GM04504 (cell line): ENCODE measurements at regions not wholly inside any gene's neighbourhood (a gene's known extent, or its start where the extent isn't known, plus 50 kb on each side); places are given as distances from the start of the nearest gene placed in this dataset.

Source experiments
- DNase-seq: peaks from one replicate; pipeline ENCODE4 v3.0.0-alpha.2; 2012; ENCODE audit warnings: low read depth

DNA sequence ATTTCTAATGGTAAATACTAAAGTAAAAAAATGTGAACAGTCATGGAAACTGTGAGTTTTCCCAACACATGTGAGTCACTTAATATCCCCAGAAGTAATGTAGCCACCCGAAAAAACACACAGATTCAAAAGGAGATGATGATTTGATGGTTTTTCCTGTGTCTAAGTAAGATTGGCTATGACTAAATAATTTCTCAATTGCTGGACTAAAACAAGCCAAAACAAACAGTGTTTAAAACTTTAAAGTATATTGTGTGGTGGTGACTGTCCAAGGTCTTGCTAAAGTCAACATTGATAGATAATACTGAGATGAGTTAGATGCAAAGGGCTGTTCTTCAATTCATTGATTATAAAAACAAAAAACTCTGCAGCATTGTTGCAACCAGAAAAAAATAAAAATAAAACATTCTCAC is 89.6 kb upstream of the SOX5 start:
- DNase-seq = no peak

DNA sequence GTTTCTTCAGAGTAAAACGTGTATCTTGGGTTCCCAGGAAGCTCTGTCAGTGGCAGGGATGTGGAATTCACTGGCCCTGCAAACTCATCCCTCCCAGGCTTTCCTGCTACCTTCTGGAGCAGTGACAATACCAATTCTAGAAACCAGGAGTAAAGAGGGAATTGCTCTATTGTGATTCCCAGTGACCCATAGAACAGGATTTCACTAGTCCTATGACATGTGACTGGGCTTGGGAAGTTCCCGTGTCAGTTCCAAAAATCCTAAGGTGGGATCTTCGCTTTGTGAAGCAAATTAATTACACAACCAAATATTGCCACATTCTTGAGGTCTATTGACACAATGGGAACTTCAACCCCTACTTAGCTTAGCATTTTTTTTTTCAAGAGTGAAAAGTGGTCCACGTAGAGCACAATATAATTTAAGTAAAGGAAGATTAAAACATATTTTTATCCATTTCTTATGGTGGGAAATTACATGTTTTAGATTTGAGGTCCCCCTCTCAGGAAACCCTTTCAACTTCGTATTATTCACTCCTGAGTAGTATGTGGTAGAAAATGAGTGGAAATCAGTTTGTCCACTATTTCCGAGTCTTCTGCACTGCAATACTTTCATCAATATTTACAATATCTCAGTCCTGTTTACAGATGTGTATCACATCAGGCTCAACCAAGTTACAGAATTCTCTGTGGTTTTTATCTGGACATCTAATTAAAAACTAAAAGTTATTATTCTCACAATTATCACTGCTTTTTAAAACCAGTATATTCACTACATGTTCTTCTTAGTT is 88.9 kb upstream of the SOX5 start:
- DNase-seq = no peak

DNA sequence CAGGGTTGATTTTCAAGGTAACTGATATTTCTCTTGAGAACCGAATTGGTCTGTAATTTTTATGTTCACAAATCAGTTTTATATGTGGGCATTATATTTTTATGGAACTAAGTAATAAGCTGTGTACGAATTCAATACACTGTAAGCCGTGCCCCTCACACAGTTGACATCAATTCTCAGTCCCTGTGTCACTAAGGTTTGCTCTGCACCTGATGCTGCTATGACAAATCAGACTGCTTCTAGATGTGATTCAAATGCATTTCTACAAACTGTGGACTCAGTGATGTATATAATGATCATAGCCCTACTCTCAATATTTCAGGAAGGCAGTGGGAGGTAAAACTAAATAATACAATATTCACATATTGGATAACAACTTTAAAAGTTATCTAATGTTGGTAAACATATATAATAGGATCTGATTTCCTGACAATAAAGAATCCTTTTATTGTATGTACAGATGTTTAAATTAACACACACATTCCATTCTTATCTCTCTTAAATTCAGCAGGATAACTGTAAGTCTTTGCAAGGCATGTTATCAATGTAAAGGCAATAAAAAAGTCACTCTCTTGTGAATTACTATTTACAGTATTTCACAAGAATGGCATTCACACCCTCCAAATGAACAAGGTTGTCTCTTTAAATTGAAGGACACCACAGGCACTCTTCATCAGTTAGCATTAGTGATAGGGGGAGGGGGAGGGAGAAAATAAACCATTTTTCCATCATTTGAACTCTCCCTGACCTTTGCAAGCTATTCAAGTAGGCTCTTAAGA is 87.2 kb upstream of the SOX5 start:
- DNase-seq = no peak

DNA sequence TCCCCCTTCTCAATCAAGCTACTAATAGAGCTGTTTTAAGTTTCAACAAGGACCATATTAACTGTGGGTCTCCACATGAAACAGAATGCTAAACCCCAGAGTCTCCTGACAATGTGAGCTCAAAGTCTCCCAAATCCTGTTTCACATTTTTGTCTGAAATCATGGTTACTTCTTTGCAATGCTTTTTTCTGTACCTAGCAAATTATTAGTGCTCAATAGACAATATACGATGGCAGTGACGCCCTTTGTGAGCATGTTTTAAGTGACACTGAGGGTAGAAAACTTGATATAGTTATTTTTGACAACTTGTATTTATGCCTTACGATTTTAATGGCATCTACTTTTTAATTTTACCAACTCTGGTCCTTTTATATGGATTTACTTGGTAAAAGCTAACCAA is 85.4 kb upstream of the SOX5 start:
- DNase-seq = no peak

DNA sequence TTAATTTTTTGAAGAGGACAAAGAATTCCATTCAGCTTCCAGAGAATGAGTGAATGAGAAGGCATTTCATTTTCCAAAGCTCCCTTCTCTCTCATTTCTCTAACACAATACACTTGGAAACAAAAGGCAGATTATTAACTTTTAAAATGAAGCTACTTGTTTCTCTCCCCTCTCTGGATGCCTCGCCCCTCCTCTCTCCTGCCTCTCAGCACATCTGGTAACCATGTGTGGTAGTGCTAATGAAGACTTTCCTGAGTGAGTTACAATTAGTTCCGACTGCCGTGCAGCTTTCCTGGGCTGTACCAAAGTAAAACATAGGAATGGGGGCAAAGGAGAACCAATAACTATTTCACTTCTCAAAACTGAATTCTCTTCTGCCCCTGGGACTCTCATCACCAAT is 84.7 kb upstream of the SOX5 start:
- no peak for DNase-seq

DNA sequence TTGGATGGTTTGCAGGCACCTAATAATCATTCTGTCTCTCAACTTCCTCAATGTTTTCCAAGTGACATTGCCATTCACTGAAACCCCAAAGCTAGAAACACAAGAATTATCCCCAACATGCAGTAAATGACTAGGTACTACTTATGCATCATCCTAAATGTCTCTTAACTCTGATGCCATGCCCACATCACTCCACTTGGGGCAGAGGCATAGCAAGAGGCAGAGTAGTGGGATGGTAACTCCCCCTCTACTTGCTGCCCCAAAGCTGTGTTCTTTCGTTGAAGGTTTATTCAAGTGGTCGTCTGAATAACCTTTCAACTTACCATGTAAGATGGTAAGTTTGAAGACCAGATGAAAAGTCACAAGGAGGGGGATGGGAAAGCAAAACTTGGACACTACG is 77.9 kb upstream of the SOX5 start:
- no peak for DNase-seq

DNA sequence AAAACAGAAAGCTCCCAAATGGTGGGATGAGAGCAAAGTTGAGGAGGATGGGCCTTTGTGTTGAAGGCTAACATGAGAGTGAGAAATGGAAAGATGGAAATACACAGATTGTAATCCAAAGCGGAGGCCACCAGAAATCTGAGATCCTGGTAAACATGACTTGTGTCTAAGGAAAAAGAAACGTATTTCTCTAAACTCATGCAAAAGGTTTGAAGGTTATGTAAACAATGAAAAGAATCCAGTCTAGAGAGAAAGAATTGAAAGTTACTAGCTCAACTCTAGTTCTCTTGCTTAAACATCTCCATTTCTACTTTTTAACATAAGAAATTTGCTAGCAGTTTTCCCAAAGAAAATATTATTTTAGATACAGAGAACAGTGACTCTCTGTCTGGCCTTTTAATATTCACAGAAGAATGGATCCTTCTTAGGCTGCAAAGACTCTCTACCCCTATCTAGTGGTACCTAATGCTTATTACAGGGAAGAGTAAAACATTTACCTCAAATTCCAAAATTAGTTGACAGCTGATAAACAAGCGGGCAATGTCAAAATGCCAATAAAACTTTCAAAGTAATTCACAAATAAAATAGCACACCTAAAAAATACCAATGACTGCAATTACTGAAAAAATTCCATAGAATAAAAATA is 75.8 kb upstream of the SOX5 start:
- DNase-seq = no peak

DNA sequence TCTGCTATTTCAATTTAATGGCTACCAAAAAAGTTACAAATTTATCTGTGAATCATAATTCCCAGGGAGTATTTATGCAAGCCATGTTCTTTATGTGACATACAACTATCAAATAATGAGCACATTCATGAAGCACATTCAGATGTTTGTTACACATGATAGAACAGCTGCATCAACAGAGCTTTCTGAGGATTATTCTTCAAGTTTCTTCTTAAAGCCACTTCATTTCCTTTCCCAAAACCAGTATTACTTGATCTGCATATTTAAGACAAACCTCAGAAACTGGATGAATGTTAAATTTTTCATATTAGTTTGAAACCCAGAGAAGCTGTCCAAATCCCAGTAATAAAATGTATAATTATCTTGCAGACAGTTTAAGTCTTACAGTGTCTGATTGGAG is 73.6 kb upstream of the SOX5 start:
- no peak for DNase-seq

DNA sequence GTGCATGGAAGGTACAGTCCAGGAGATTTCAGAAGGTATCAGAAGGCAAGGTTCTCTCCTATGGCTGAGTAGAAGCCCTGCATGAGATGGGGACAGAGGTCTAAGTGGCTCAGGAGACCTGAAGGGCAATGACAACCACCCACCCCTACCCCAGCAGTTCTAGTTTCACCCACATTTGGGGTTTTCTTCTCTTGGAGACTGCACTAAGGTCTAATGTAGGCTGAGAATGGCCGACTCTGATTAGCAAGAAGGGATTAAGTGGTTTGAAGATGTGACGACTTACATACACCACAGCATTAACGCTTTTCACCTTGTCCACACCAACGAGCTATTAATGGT is 71.7 kb upstream of the SOX5 start:
- no peak for DNase-seq

DNA sequence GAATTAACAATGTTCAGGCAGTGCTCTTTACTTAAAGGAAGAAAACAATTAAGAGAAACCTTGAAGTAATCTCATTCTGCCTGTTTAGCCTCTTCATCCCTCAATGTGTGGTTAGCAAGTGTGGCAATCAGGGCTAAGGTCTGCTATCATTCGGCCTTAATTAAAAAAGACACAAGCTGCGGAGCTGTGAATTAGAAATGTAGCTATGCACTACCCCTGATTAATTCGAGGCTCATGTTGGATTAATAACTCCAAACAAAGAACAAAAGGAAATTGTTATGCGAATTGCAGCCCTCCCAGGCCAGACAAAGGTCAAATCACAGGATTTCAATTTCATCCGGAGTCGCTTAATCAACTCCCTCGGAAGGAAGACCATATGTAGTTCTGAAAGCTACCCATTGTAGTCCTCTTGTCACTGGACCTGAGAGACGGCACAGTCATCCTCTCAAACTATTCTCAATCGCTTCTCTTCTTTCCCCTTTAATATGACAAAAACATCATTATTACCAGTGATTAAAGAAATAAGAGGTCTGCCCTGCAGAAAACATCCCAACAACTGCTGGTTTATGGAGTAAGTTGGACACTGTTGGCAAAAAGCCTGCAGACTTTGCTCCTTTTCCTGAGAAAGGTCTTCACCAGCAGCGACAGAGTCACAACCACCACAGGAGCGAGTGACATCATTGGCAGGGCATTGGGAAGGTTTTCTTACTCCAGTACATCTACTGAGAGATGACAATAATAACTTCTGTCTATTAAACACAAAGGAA is 71.1 kb upstream of the SOX5 start:
- no peak for DNase-seq

DNA sequence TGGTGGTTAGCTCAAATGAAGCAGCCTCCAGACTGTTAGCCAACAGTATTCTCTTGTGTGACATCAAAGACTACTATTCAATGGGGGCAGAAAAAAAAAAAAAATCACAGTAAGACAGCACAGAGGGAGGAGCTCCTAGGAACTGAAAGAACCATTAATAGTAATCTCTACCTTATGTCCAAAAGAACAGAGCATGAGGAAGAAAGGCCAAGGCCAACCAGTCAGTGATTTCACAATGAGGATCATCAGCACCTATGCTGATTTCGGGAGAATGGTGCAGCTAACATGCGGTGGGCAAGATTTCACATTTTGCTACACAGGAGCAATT is 66.3 kb upstream of the SOX5 start:
- no peak for DNase-seq

DNA sequence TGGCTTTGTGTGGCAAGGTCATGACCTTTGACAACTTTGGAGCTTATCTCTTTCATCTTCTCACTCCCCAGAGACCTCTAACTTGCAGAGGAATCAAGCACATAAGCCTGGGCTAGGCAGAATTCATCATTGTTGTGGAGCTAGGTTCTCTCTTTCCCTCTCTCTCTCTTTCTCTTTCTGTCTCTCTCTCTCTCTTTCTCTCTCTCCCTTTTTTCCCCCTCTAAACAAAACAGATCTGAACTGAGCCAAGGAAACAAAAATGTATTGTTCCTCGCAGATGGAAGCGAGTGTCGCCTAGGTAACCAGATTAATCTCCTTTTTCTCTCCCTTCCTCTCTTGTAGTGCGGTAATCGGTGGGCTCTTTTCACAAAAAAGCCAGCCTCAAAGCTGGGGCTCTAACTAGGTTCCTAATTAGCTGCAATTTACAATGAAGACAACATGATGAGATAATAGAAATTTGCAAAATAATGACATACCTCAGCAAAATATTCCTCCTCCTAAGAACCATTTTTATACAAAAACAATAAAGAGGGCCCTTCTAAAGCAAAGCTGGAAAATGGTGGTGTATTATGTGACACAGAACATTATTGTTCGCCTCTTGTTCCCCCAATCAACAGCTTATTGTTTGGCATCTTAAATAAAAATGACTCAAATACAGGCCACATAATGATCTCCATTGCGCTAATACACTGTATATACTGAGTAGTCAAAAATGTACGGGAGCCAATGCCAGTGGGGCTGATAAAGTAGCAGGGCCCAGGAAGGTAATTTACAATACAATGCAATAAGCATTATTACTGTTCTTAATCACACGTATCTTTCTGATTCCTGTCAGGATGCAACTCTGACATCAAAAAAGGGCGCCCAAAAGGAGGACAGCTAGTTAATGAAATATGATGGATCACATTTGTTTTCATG is 65.7 kb upstream of the SOX5 start:
- DNase-seq = no peak

DNA sequence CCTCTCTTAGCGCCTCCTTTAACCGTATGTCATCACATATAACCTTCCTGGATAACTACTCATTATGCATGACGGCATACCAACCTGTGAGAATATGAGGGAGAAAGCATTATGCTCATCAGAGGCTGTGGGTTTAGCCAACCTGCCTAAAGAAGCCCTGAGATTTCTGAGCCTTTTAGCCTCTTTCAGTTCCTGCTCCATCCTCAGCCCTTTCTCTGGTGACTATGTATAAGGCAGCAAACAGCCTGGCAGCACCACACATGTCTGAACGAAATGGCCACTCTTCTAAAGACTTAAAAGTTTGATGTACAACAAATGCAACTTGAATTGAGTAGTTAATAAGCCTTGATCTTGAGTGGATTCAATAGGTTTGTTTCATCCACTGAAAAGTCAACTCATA is 64.8 kb upstream of the SOX5 start:
- DNase-seq = no peak

DNA sequence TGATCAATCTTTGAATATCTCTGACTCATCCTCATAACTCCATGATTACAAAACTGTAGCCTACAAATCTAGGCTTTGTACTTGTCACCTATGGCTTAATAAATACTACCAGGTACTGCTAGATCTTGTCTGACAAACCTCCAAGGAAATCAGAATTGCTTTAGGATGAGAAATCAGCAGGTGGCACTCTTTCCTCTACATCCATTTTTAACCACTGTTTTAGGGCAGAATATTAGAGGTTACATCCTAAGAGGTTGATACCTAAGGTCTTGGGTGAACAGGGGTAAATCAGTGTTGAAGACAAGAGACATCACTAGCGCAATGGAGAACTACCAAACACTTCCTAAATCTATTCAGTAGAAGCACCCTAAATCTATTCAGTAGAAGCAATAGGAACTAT is 63.1 kb upstream of the SOX5 start:
- no peak for DNase-seq

DNA sequence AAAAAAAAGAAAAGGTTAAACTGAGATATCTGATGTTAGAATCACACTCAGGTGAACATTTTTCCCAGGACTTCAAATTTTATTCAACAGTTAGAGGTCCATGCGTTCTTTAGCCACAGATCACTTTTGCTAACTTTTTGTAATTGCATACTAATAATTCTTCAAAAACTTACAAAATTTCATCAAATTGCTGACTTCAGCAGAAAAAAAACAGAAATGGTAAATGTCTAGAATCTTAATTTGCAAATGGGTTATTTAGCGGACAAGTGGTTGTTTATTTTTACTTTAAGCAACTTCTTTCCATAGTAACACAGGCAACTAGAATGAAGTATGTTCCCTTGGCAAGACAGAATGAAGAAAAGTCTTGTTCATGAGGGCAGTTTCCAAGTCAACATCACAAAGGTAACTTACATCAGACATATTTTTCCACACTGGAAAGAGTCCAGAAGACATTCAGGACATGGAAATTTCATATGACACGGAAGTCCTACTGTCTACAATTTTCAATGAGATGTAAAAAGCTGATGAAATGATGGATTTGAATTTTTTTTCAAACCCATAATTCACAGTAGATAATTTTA is 62.5 kb upstream of the SOX5 start:
- DNase-seq = no peak

DNA sequence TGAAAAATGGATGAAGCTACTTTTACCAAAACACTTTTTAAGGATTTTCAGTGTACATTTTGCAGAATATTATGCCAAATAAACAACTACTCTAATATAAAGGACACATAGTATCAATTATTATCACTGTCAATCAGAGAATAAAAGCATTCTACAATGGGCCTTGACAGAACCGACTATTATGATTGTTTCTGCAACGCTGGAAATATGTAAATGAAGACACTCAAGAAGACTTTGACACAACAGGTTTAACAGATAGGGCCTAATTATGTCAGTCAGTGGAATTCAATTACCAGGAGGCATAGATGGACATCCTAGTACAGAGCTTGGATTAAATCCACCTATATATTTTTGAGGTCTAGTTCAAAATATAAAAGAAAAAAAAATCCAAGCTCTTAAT is 58.7 kb upstream of the SOX5 start:
- DNase-seq = no peak
